CD14-positive monocyte (primary cell): ENCODE measurements at regions not wholly inside any gene's neighbourhood (a gene's known extent, or its start where the extent isn't known, plus 50 kb on each side); places are given as distances from the start of the nearest gene placed in this dataset.

Source experiments
- DNase-seq, 3 donors: peaks; one replicate each; pipeline ENCODE4 v3.0.0-alpha.2; 2011 to 2022
- H2AFZ ChIP-seq: 2 replicates; pipeline ENCODE4 v1.6.0; 2012; ENCODE audit warnings: mild to moderate bottlenecking, low read depth, low read length, inconsistent platforms; ENCODE audit not compliant: insufficient read depth, poor library complexity, severe bottlenecking
- H3K27ac ChIP-seq, 2 donors: 1 replicate in 1 of 2; 2 replicates in 1 of 2; pipeline ENCODE4 v1.5.1; 2012 to 2013; ENCODE audit warnings: low read length in 2 of 2, control low read depth in 1 of 2, inconsistent platforms in 1 of 2, low read depth in 1 of 2, mild to moderate bottlenecking in 1 of 2
- H3K27me3 ChIP-seq, 2 donors: one replicate each; pipeline versions ENCODE4 v1.6.0 to v1.6.1; 2011 to 2013; ENCODE audit warnings: low read length in 2 of 2; ENCODE audit not compliant: control insufficient read depth in 2 of 2, insufficient read depth in 2 of 2
- H3K36me3 ChIP-seq, 2 donors: replicated peaks in 1 of 2; 1 replicate in 1 of 2; 2 replicates in 1 of 2; pipeline versions ENCODE4 v1.5.1 to v1.6.1; 2012 to 2013; ENCODE audit warnings: low read length in 2 of 2, control low read depth in 1 of 2, inconsistent platforms in 1 of 2, mild to moderate bottlenecking in 1 of 2; ENCODE audit not compliant: insufficient read depth in 2 of 2, control insufficient read depth in 1 of 2
- H3K4me1 ChIP-seq, 2 donors: 1 replicate in 1 of 2; 2 replicates in 1 of 2; pipeline versions ENCODE4 v1.5.1 to v1.6.1; 2012 to 2013; ENCODE audit warnings: low read length in 2 of 2, control low read depth in 1 of 2, inconsistent platforms in 1 of 2, mild to moderate bottlenecking in 1 of 2, moderate library complexity in 1 of 2; ENCODE audit not compliant: insufficient read depth in 2 of 2, control insufficient read depth in 1 of 2
- H3K4me2 ChIP-seq: replicated peaks from 2 replicates; pipeline ENCODE3; 2012; ENCODE audit warnings: low read length, moderate library complexity, mild to moderate bottlenecking; ENCODE audit not compliant: poor library complexity, severe bottlenecking; ENCODE audit errors: extremely low read depth
- H3K4me3 ChIP-seq, 3 experiments: fragments of 200-600 bp in 1 of 3; sonication (generic) in 1 of 3; replicated peaks in 1 of 3; 1 replicate in 2 of 3; 2 replicates in 1 of 3; pipeline ENCODE4 v1.5.1; 2011 to 2013; ENCODE audit warnings: low read length in 3 of 3, mild to moderate bottlenecking in 3 of 3, control low read depth in 2 of 3, low read depth in 2 of 3, inconsistent platforms in 1 of 3, moderate library complexity in 1 of 3
- H3K79me2 ChIP-seq: 2 replicates; pipeline ENCODE4 v1.6.0; 2012; ENCODE audit warnings: mild to moderate bottlenecking, control low read depth, inconsistent platforms, low read length, moderate library complexity; ENCODE audit not compliant: insufficient read depth
- H3K9ac ChIP-seq: 2 replicates; pipeline ENCODE4 v1.6.0; 2017; ENCODE audit warnings: low read length, mild to moderate bottlenecking; ENCODE audit not compliant: insufficient read depth, poor library complexity, severe bottlenecking
- H3K9me3 ChIP-seq, 2 donors: replicated peaks in 1 of 2; 1 replicate in 1 of 2; 2 replicates in 1 of 2; pipeline versions ENCODE4 v1.5.1 to v1.6.1; 2012 to 2013; ENCODE audit warnings: low read length in 2 of 2, control low read depth in 1 of 2; ENCODE audit not compliant: control insufficient read depth in 1 of 2, insufficient read depth in 1 of 2
- H4K20me1 ChIP-seq: 2 replicates; pipeline ENCODE4 v1.6.0; 2012; ENCODE audit warnings: mild to moderate bottlenecking, low read length, control low read depth, moderate library complexity; ENCODE audit not compliant: insufficient read depth
- H3K27ac Mint-ChIP-seq, 7 donors: one replicate each; pipeline ENCODE4 v1.8.0; 2020; ENCODE audit warnings: mild to moderate bottlenecking in 7 of 7, mixed read lengths in 7 of 7, moderate library complexity in 6 of 7, inconsistent platforms in 2 of 7
- H3K27me3 Mint-ChIP-seq, 3 donors: one replicate each; pipeline ENCODE4 v1.8.0; 2021 to 2022; ENCODE audit warnings: low read depth in 3 of 3, mild to moderate bottlenecking in 3 of 3, mixed read lengths in 3 of 3, moderate library complexity in 3 of 3, inconsistent platforms in 1 of 3
- H3K36me3 Mint-ChIP-seq, 2 donors: one replicate each; pipeline ENCODE4 v1.8.0; 2020; ENCODE audit warnings: mixed read lengths in 2 of 2, inconsistent platforms in 1 of 2, mild to moderate bottlenecking in 1 of 2
- H3K4me1 Mint-ChIP-seq: one replicate; pipeline ENCODE4 v1.8.0; 2020; ENCODE audit warnings: mild to moderate bottlenecking, mixed read lengths
- H3K4me3 Mint-ChIP-seq, 2 donors: one replicate each; pipeline ENCODE4 v1.8.0; 2020; ENCODE audit warnings: mild to moderate bottlenecking in 2 of 2, mixed read lengths in 2 of 2, moderate library complexity in 1 of 2
- H3K9me3 Mint-ChIP-seq, 7 donors: one replicate each; pipeline ENCODE4 v1.8.0; 2020 to 2022; ENCODE audit warnings: mixed read lengths in 7 of 7, mild to moderate bottlenecking in 6 of 7, moderate library complexity in 6 of 7, inconsistent platforms in 2 of 7
- WGBS: methylation state at CpG from one replicate; pipeline ENCODE4 v1.1.5; 2013; ENCODE audit warnings: missing lambda C conversion rate; ENCODE audit not compliant: insufficient coverage; 5-methylcytosine and 5-hydroxymethylcytosine counted together
- intact Hi-C, 2 donors: fragments of 100-400 bp; cut with micrococcal nuclease; formaldehyde crosslinking; loops; one replicate each; pipeline versions ENCODE4 v1.15.0 to v1.15.1; 2023
- TF ChIP-seq, protein P1 (sequence below): fragments of 200-600 bp; IDR thresholded peaks from one replicate; pipeline ENCODE4 v1.8.0; 2022; ENCODE audit warnings: antibody characterized with exemption, mild to moderate bottlenecking

- Histone ChIP-seq H3K36me3 (no peaks in the 10 kb centered on the region), H3K27me3 (no peaks in the 10 kb centered on the region), H4K20me1 (no peaks in the 10 kb centered on the region), H3K79me2 (no peaks in the 10 kb centered on the region), H3K9ac (no peak overlapping the region), H3K27ac (peak overlapping the region in 1 of 2 donors; percentile 82), H3K4me2 (peak overlapping the region; percentile 27), H3K9me3 (no peaks in the 10 kb centered on the region), H3K4me1 (peaks cover 13 to 30% of the 10 kb centered on the region in 2 donors), H2AFZ (no peak overlapping the region), H3K4me3 (peak overlapping the region in 1 of 3 experiments; percentile 20)
- Mint-ChIP-seq H3K27ac (peak overlapping the region; percentile 41 to 81 (median 69)), H3K4me3 (peak overlapping the region in 1 of 2 donors; percentile 35), H3K36me3 (no peaks in the 10 kb centered on the region), H3K27me3 (no peaks in the 10 kb centered on the region), H3K9me3 (no peaks in the 10 kb centered on the region), H3K4me1 (peaks cover 23% of the 10 kb centered on the region)
- TF ChIP-seq, protein P1, sequence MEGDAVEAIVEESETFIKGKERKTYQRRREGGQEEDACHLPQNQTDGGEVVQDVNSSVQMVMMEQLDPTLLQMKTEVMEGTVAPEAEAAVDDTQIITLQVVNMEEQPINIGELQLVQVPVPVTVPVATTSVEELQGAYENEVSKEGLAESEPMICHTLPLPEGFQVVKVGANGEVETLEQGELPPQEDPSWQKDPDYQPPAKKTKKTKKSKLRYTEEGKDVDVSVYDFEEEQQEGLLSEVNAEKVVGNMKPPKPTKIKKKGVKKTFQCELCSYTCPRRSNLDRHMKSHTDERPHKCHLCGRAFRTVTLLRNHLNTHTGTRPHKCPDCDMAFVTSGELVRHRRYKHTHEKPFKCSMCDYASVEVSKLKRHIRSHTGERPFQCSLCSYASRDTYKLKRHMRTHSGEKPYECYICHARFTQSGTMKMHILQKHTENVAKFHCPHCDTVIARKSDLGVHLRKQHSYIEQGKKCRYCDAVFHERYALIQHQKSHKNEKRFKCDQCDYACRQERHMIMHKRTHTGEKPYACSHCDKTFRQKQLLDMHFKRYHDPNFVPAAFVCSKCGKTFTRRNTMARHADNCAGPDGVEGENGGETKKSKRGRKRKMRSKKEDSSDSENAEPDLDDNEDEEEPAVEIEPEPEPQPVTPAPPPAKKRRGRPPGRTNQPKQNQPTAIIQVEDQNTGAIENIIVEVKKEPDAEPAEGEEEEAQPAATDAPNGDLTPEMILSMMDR: no peak
- DNase-seq: peak; percentile 42 to 71 (median 62)
- intact Hi-C loops: loop anchor here in 1 of 2 donors (5.0 kb wide), 1 partner anchor 627 kb away; no protein-coding TSS in a partner anchor
- WGBS: 63% methylated on average over 4 of the region's 7 CpGs
These were observed 376.9 kb upstream of the CTSO start for GRCh38 chr4:156330436-156331031.

DNA sequence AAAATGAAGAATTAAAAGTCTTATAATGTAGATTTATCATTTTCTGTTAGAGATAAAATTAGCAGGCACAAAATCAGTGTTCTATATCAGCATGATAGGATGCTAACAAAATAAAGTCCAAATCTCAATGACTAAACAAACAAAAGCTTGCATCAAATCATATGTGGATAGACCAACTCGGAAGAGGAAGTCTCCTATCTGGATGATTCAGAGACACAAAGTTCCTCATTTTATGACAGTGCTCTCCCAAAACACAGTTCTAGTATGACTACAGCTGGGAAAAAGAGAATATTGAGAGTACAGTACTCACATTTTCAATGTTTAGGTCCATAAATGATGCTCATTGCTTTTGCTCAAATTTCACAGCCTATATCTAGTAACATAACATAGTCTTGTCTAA, 376.1 kb upstream of the CTSO start:
- peak overlapping the region in 1 of 2 donors; percentile 82 for H3K27ac ChIP-seq
- intact Hi-C loops: loop anchor here in 1 of 2 donors (5.0 kb wide), 1 partner anchor 628 kb away; no protein-coding TSS in a partner anchor
- TF ChIP-seq, protein P1: no peak

More for the DNA sequence above, 376.1 kb upstream of the CTSO start:
- Mint-ChIP-seq H3K4me1 (peaks cover 23% of the 10 kb centered on the region), H3K36me3 (no peaks in the 10 kb centered on the region), H3K27me3 (no peaks in the 10 kb centered on the region), H3K9me3 (no peaks in the 10 kb centered on the region), H3K27ac (peak overlapping the region; percentile 41 to 81 (median 69)), H3K4me3 (no peak overlapping the region)
- H3K27me3 ChIP-seq: no peaks in the 10 kb centered on the region
- no peaks in the 10 kb centered on the region for H4K20me1 ChIP-seq
- H3K4me2 ChIP-seq: peak overlapping the region; percentile 8
- H3K9me3 ChIP-seq: no peaks in the 10 kb centered on the region
- no peaks in the 10 kb centered on the region for H3K79me2 ChIP-seq
- no peak overlapping the region for H2AFZ ChIP-seq
- peaks cover 13 to 30% of the 10 kb centered on the region in 2 donors for H3K4me1 ChIP-seq
- peak overlapping the region in 1 of 3 experiments; percentile 20 for H3K4me3 ChIP-seq
- DNase-seq: peak; percentile 70 to 90 (median 85)
- WGBS: no CpG with 5 or more reads among the region's 1 CpG
- no peaks in the 10 kb centered on the region for H3K36me3 ChIP-seq
- H3K9ac ChIP-seq: no peak overlapping the region
